ENCODE measurements at regions not wholly inside any gene's neighbourhood (a gene's known extent, or its start where the extent isn't known, plus 50 kb on each side); places are given as distances from the start of the nearest gene placed in this dataset.

GRCh38 chr7:85634951-85635350, 448.1 kb upstream of the SEMA3D start:
- ChIA-PET POLR2A (no interaction called here), CTCF (interaction anchor here (1.5 kb wide), 1 partner anchor 39 kb away, joined by 4 read pairs; no protein-coding TSS in a partner anchor)
- no peak for DNase-seq (ENCODE audit: extremely low spot score)
- TF ChIP-seq, protein P1, sequence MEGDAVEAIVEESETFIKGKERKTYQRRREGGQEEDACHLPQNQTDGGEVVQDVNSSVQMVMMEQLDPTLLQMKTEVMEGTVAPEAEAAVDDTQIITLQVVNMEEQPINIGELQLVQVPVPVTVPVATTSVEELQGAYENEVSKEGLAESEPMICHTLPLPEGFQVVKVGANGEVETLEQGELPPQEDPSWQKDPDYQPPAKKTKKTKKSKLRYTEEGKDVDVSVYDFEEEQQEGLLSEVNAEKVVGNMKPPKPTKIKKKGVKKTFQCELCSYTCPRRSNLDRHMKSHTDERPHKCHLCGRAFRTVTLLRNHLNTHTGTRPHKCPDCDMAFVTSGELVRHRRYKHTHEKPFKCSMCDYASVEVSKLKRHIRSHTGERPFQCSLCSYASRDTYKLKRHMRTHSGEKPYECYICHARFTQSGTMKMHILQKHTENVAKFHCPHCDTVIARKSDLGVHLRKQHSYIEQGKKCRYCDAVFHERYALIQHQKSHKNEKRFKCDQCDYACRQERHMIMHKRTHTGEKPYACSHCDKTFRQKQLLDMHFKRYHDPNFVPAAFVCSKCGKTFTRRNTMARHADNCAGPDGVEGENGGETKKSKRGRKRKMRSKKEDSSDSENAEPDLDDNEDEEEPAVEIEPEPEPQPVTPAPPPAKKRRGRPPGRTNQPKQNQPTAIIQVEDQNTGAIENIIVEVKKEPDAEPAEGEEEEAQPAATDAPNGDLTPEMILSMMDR (IDR thresholded peaks at IDR 0.05; ENCODE audit: control extremely low read depth, extremely low read depth, low read depth, missing control alignments), result no peak

GRCh38 chr7:85630904-85631600, 444.2 kb upstream of the SEMA3D start:
- TF ChIP-seq, protein P1 (IDR thresholded peaks at IDR 0.05; ENCODE audit: control extremely low read depth, extremely low read depth, low read depth, missing control alignments), result no peak
- ChIA-PET POLR2A (no interaction called here), CTCF (no interaction called here)
- no peak for DNase-seq (ENCODE audit: extremely low spot score)

DNA sequence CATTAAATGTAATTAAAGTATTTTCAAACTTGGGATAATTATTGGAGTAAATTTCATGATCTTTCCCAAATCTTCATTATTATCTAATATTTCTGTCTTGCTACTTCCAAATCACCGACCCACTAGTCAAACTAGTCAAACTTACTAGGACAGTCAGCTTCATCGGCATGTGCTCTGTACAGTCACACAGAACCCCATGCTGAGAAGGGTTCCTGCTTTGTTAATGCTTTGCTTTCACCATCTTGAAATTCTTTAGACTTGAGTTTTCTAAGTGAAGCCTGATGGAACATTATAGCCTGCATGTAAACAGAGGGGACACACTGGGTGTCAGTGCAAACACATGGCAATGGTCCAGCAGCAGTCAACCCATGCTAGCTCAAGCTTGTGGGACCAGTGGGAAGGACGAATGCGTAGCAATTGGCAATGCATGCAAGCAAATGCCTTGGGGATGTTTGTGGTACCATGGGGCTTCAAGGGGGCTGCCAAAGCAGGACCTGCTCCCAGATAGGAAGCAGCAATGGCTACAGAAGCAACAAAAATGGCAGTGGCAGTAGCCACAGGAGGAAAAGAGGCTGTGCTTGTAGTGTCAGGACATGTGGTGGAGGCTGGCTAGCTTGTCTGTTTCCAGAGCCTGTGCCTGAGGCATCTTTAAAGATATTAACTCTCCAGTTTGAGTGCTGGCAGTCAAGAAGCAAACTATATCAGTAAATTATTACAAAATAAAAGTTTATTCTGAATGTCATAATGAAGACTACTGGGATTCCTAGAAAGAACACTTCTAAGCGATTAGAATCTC, 441.1 kb upstream of the SEMA3D start:
- POLR2A ChIA-PET, result no interaction called here
- CTCF ChIA-PET, result no interaction called here
- TF ChIP-seq, protein P1 (IDR thresholded peaks at IDR 0.05; ENCODE audit: control extremely low read depth, extremely low read depth, low read depth, missing control alignments), result no peak
- no peak for DNase-seq (ENCODE audit: extremely low spot score)

DNA sequence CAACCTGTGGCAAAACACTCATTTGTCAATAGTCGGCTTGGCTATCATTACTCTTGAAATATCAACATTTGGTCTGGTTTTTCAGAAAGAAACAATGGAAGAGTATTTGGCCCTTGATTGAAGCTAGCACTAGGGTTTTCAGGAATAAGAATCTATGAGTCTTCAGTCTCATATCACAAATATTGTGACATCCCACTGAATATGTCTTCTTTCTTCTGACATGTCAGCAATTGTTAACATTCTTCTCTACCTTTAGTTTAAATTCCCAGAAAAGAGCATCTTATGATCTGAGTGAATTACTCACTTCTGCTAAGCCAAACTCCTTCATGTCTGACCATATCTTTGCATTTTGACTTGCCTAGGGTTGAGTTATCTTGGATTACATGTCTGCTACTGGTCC, 435.2 kb upstream of the SEMA3D start:
- no peak for DNase-seq (ENCODE audit: extremely low spot score)
- ChIA-PET CTCF (no interaction called here), POLR2A (no interaction called here)
- TF ChIP-seq, protein P1 (IDR thresholded peaks at IDR 0.05; ENCODE audit: control extremely low read depth, extremely low read depth, low read depth, missing control alignments), result no peak

DNA sequence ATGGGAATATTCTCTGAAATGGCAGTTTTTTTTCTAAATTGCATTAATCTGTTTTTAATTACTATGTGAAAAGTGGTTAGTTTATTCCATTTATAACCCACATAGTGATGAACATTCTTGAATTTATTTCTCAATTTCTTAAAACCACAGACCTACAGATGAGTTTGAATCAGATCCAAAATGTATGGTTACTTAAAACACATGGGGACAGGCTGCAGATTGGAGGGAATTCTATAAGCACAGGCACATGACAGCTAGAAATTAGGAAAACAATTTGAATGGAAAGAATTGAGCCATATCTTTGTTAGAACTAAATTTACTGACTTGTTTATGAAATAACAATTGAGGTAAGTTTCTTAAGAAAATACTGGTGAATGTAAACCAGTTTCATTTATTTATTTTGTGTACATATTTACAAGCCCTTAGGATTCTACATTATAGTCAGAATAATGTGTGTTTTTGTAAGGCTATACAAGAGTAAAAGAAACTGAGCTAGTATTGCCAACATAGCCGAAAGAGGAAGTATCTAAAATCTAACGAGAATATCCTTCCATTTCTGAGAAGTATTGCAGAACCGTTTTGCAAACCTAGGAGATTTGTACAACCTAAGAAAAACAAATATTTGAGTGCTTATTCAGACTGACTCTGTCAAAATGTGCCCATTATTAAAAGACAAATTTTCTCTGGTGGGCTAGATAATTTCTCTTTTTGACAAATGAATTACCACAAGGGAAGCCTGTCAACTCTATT, 434.3 kb upstream of the SEMA3D start:
- TF ChIP-seq, protein P1 (IDR thresholded peaks at IDR 0.05; ENCODE audit: control extremely low read depth, extremely low read depth, low read depth, missing control alignments), result no peak
- CTCF ChIA-PET, result no interaction called here
- DNase-seq (ENCODE audit: extremely low spot score), result no peak
- POLR2A ChIA-PET, result no interaction called here

DNA sequence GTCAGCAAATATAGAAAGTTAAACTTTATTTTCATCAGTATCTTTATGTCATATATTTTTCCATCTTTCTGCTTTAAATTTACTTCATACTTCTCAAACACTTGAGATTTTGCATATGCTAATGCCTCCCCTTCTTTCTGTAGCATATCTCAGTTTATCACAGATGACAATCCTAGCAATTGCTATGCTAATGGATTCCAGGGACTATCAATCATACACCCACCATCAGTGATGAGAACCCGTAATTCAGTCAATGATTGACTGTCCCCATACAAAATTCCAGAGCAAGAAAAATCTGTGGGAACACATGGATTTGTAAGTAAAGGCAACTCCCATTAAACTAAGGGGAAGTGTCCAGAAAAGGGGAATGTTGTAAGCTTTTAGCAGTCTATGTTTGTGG, 432.4 kb upstream of the SEMA3D start:
- TF ChIP-seq, protein P1 (IDR thresholded peaks at IDR 0.05; ENCODE audit: control extremely low read depth, extremely low read depth, low read depth, missing control alignments), result no peak
- DNase-seq (ENCODE audit: extremely low spot score), result no peak
- ChIA-PET CTCF (no interaction called here), POLR2A (no interaction called here)

All from GM10248 (cell line).